Fibroblast of lung (primary cell): ENCODE measurements at regions not wholly inside any gene's neighbourhood (a gene's known extent, or its start where the extent isn't known, plus 50 kb on each side); places are given as distances from the start of the nearest gene placed in this dataset.

ENCODE experiments used
- EZH2 ChIP-seq: IDR thresholded peaks from 2 replicates; pipeline ENCODE4 v1.5.1; 2012; ENCODE audit warnings: low read length, control low read depth, mild to moderate bottlenecking; ENCODE audit errors: missing control alignments
- TF ChIP-seq, protein P1 (sequence below), 2 donors: IDR thresholded peaks in 1 of 2; conservative IDR thresholded peaks in 1 of 2; 1 replicate in 1 of 2; 2 replicates in 1 of 2; pipeline ENCODE4 v1.5.1; 2011 to 2012; ENCODE audit warnings: low read length in 2 of 2, control low read depth in 1 of 2, inconsistent platforms in 1 of 2, low read depth in 1 of 2, mild to moderate bottlenecking in 1 of 2

DNA sequence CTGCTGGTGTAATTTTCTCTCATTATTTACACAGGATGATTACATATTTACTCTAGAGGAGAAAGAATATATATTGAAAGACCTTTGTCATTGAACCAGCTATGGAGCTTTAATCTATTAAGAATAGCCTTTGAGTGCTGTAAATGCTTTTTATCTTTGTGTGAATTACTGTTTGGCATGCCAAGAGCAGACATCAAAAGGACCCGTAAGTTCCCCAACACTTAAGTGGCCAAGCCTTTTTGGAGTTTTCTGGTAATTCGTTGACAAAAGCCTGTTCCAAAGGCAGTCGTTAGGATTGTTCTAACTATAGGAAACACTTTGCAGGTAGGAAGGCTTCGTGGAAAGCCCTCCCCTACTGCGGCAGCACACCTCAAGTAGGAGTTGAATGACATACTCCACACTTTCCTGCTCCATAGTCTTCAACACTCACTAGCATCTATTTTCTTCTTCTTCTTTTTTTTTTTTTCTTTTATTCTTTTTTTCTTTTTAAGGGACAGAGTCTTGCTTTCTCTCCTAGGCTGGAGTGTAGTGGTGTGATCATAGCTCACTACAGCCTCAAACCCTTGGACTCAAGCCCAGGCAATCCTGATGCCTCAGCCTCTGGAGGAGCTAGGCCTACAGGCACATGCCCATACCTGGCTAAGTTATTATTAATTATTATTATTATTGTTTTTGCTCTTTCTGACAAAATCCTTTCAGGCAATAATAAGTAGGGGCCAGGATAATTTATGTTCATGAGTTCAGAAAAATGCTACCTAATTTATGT, 98.6 kb downstream of the SUCNR1 start:
- TF ChIP-seq, protein P1, sequence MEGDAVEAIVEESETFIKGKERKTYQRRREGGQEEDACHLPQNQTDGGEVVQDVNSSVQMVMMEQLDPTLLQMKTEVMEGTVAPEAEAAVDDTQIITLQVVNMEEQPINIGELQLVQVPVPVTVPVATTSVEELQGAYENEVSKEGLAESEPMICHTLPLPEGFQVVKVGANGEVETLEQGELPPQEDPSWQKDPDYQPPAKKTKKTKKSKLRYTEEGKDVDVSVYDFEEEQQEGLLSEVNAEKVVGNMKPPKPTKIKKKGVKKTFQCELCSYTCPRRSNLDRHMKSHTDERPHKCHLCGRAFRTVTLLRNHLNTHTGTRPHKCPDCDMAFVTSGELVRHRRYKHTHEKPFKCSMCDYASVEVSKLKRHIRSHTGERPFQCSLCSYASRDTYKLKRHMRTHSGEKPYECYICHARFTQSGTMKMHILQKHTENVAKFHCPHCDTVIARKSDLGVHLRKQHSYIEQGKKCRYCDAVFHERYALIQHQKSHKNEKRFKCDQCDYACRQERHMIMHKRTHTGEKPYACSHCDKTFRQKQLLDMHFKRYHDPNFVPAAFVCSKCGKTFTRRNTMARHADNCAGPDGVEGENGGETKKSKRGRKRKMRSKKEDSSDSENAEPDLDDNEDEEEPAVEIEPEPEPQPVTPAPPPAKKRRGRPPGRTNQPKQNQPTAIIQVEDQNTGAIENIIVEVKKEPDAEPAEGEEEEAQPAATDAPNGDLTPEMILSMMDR (conservative IDR thresholded peaks at IDR 0.05 in 1 of 2, IDR thresholded peaks at IDR 0.05 in 1 of 2; ENCODE audit: low read depth in 1 of 2, low read length in 2 of 2): no peak
- no peak for TF ChIP-seq EZH2
